B cell (primary cell): ENCODE measurements at regions not wholly inside any gene's neighbourhood (a gene's known extent, or its start where the extent isn't known, plus 50 kb on each side); places are given as distances from the start of the nearest gene placed in this dataset.
"Not testable (repeated sequence)": the region's sequence is repeated elsewhere in the genome, so short reads cannot be mapped to it uniquely, and the experiment has no call there.

ENCODE experiments used
- ATAC-seq: fragments of 200-7000 bp; cut with Tn5 transposase; one replicate; pipeline ENCODE4 v1.10.0; 2021; ENCODE audit warnings: low read depth, mild to moderate bottlenecking, moderate number of reproducible peaks, moderate library complexity
- CTCF ChIA-PET: fragments of 350-600 bp; sonication (Branson Sonifier 250); formaldehyde crosslinking; loops from one replicate; lab custom pipeline; 2021; ENCODE audit warnings: antibody characterized with exemption, inconsistent platforms; lab: Charles Lee
- POLR2A ChIA-PET: fragments of 350-600 bp; sonication (Branson Sonifier 250); formaldehyde crosslinking; loops from one replicate; lab custom pipeline; 2021; ENCODE audit warnings: antibody characterized with exemption; lab: Charles Lee
- DNase-seq: peaks from one replicate; pipeline ENCODE4 v3.0.0; 2013
- H2AFZ ChIP-seq: 2 replicates; pipeline ENCODE4 v1.6.1; 2012; ENCODE audit warnings: mild to moderate bottlenecking, low read depth, low read length; ENCODE audit not compliant: insufficient read depth, poor library complexity, severe bottlenecking
- H3K27ac ChIP-seq, 2 donors: 1 replicate in 1 of 2; 2 replicates in 1 of 2; pipeline ENCODE4 v1.5.1; 2012 to 2013; ENCODE audit warnings: low read length in 2 of 2, mild to moderate bottlenecking in 2 of 2, moderate library complexity in 1 of 2
- H3K27me3 ChIP-seq, 4 experiments: fragments of 200-600 bp in 1 of 4; sonication (generic) in 1 of 4; replicated peaks in 1 of 4; 1 replicate in 2 of 4; 2 replicates in 2 of 4; pipeline versions ENCODE4 v1.6.1 to v1.7.0; 2013 to 2016; ENCODE audit warnings: low read length in 3 of 4, mild to moderate bottlenecking in 2 of 4, mixed read lengths in 1 of 4, moderate library complexity in 1 of 4; ENCODE audit not compliant: insufficient read depth in 4 of 4, control insufficient read depth in 3 of 4; ENCODE audit errors: control extremely low read depth in 1 of 4
- H3K36me3 ChIP-seq, 2 experiments: replicated peaks in 1 of 2; 1 replicate in 1 of 2; 2 replicates in 1 of 2; pipeline versions ENCODE4 v1.6.1 to v1.7.1; 2013; ENCODE audit warnings: low read length in 1 of 2; ENCODE audit not compliant: insufficient read depth in 2 of 2, control insufficient read depth in 1 of 2; ENCODE audit errors: control extremely low read depth in 1 of 2, extremely low read depth in 1 of 2
- H3K4me1 ChIP-seq, 2 donors: fragments of 200-600 bp in 1 of 2; sonication (generic) in 1 of 2; 1 replicate in 1 of 2; 2 replicates in 1 of 2; pipeline versions ENCODE4 v1.5.1 to v1.6.1; 2013 to 2017; ENCODE audit warnings: low read length in 2 of 2; ENCODE audit not compliant: control insufficient read depth in 2 of 2, insufficient read depth in 2 of 2
- H3K4me2 ChIP-seq: replicated peaks from 2 replicates; pipeline ENCODE3; 2012; ENCODE audit warnings: mild to moderate bottlenecking, low read depth, low read length; ENCODE audit not compliant: poor library complexity, severe bottlenecking
- H3K4me3 ChIP-seq, 5 experiments: fragments of 200-600 bp in 1 of 5; sonication (generic) in 1 of 5; 1 replicate in 3 of 5; 2 replicates in 2 of 5; pipeline versions ENCODE4 v1.5.1 to v1.7.0; 2011 to 2016; ENCODE audit warnings: low read length in 4 of 5, mild to moderate bottlenecking in 4 of 5, low read depth in 2 of 5, control low read depth in 1 of 5, moderate library complexity in 1 of 5; ENCODE audit not compliant: insufficient read depth in 1 of 5; ENCODE audit errors: control extremely low read depth in 1 of 5, extremely low read depth in 1 of 5
- H3K79me2 ChIP-seq: fragments of 200-600 bp; sonication (generic); one replicate; pipeline ENCODE4 v1.6.0; 2016; ENCODE audit warnings: low read length; ENCODE audit not compliant: control insufficient read depth, insufficient read depth
- H3K9ac ChIP-seq: fragments of 200-600 bp; sonication (generic); 2 replicates; pipeline ENCODE4 v1.6.1; 2017; ENCODE audit warnings: mild to moderate bottlenecking, low read length, moderate library complexity
- H3K9me3 ChIP-seq, 3 donors: one replicate each; pipeline versions ENCODE4 v1.6.1 to v1.7.1; 2013; ENCODE audit warnings: low read length in 2 of 3; ENCODE audit not compliant: control insufficient read depth in 2 of 3, insufficient read depth in 1 of 3; ENCODE audit errors: control extremely low read depth in 1 of 3
- H4K20me1 ChIP-seq: 2 replicates; pipeline ENCODE4 v1.6.0; 2012; ENCODE audit warnings: mild to moderate bottlenecking, low read length; ENCODE audit not compliant: insufficient read depth, control insufficient read depth, poor library complexity, severe bottlenecking
- H3K27ac Mint-ChIP-seq: one replicate; pipeline ENCODE4 v1.8.0; 2021; ENCODE audit warnings: mixed read lengths
- H3K27me3 Mint-ChIP-seq: one replicate; pipeline ENCODE4 v1.8.0; 2021; ENCODE audit warnings: mixed read lengths
- H3K4me1 Mint-ChIP-seq: one replicate; pipeline ENCODE4 v1.8.0; 2021; ENCODE audit warnings: mixed read lengths
- H3K4me3 Mint-ChIP-seq: one replicate; pipeline ENCODE4 v1.8.0; 2021; ENCODE audit warnings: mixed read lengths
- H3K9me3 Mint-ChIP-seq: one replicate; pipeline ENCODE4 v1.8.0; 2022; ENCODE audit warnings: mixed read lengths; ENCODE audit not compliant: insufficient read depth
- CTCF ChIP-seq: fragments of 200-600 bp; IDR thresholded peaks from one replicate; pipeline ENCODE4 v1.8.0; 2022; ENCODE audit warnings: antibody characterized with exemption, mild to moderate bottlenecking
- EZH2 ChIP-seq: IDR thresholded peaks from 2 replicates; pipeline ENCODE4 v1.6.1; 2012; ENCODE audit warnings: borderline replicate concordance, low read depth, mild to moderate bottlenecking, moderate library complexity, low read length; ENCODE audit not compliant: insufficient read depth, poor library complexity, severe bottlenecking
- WGBS: methylation state at CpG from one replicate; pipeline ENCODE4 v1.1.5; 2013; ENCODE audit warnings: missing lambda C conversion rate; ENCODE audit not compliant: insufficient coverage; 5-methylcytosine and 5-hydroxymethylcytosine counted together
- intact Hi-C: fragments of 100-400 bp; cut with micrococcal nuclease; formaldehyde crosslinking; loops from one replicate; pipeline ENCODE4 v1.10.0; 2022

DNA sequence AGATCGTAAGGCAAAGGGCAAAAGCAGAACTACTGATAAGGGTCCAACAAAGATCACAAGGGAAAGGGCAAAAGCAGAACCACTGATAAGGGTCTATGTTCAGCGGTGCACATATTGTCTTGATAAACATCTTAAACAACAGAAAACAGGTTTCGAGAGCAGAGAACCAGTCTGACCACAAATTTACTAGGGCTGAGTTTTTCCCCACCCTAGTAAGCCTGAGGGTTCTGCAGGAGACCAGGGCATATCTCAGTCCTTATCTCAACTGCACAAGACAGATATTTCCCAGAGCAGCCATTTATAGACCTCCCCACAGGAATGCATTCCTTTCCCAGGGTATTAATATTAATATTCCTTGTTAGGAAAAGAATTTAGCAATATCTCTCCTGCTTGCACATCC is 101.4 kb upstream of the THBS2 start:
- H2AFZ ChIP-seq, H3K4me3 Mint-ChIP-seq, CTCF ChIA-PET, H3K4me1 ChIP-seq, H3K4me2 ChIP-seq, H3K27ac ChIP-seq, H3K79me2 ChIP-seq, H3K9me3 Mint-ChIP-seq, H3K27me3 Mint-ChIP-seq, H3K4me3 ChIP-seq, intact Hi-C loops, DNase-seq, POLR2A ChIA-PET, H3K27me3 ChIP-seq, H3K27ac Mint-ChIP-seq, H4K20me1 ChIP-seq, H3K9ac ChIP-seq, H3K4me1 Mint-ChIP-seq, ATAC-seq, H3K36me3 ChIP-seq: not testable (repeated sequence)
- H3K9me3 ChIP-seq = peaks cover 0 to 13% (median 0%) of the 10 kb centered on the region in 3 donors
- 81% methylated on average over 3 of the region's 3 CpGs for WGBS

DNA sequence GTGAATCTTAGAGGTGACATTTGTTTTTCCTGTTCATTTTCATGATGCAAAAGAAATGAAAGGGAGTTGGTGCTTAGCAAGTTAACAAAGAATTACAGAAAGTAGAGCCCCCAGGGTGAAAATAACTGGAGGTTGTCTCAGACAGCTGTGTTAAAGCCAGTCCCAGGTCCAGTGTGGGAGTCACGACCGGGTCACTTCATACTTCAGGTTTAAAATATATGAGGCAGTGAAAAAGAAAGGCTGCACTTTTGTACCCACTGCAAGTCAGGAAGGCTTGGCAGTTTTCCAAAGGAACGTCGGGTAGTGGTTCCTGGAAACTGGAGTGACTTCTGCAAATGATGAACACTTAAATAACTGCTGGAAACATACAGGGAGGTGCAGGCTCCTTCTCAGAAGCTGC is 91.5 kb upstream of the THBS2 start:
- Mint-ChIP-seq H3K4me1 (no peaks in the 10 kb centered on the region), H3K9me3 (peaks cover 9% of the 10 kb centered on the region), H3K4me3 (no peak overlapping the region), H3K27me3 (no peaks in the 10 kb centered on the region), H3K27ac (no peak overlapping the region)
- no peaks in the 10 kb centered on the region for H4K20me1 ChIP-seq
- H3K27me3 ChIP-seq = no peaks in the 10 kb centered on the region
- H3K9me3 ChIP-seq = no peaks in the 10 kb centered on the region
- ATAC-seq (no peak), DNase-seq (no peak)
- no peaks in the 10 kb centered on the region for H3K79me2 ChIP-seq
- intact Hi-C loops = no loop called here
- no peak overlapping the region for H3K9ac ChIP-seq
- no peaks in the 10 kb centered on the region for H3K36me3 ChIP-seq
- no peak overlapping the region for H3K4me3 ChIP-seq
- H3K4me2 ChIP-seq = no peak overlapping the region
- no peak overlapping the region for H3K27ac ChIP-seq
- no peaks in the 10 kb centered on the region for H3K4me1 ChIP-seq
- ChIA-PET POLR2A (no interaction called here), CTCF (no interaction called here)
- WGBS = 68% methylated on average over 4 of the region's 4 CpGs
- TF ChIP-seq CTCF = no peak
- no peak for TF ChIP-seq EZH2
- H2AFZ ChIP-seq = no peak overlapping the region
